ENCODE measurements at regions not wholly inside any gene's neighbourhood (a gene's known extent, or its start where the extent isn't known, plus 50 kb on each side); places are given as distances from the start of the nearest gene placed in this dataset.

DNA sequence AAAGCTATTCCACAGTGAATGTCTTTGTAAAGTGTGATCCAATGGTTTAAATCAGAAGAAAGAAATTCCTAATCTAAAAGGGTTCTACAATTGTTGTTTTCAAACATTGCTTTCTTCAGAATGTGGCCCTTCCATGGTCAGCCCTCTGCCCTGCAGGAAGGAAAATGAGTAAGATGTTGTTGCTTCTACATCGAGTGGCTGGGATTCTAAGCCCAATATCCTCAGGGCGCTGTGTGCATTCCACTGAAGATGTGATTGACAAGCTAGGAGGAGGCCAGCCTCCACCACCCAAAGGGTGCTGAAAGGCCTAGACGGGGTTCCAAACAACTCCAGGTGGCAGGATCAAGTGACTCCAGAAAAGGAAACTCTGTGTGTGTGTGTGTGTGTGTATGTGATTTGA is 316.9 kb upstream of the TSHZ3 start:
- H3K9me1 ChIP-seq (ENCODE audit: control insufficient read depth, extremely low read depth, insufficient read depth, low read length) = no peaks in the 10 kb centered on the region
- FAIRE-seq = no peak
- dilution Hi-C loops (cut with MboI; ENCODE audit: extremely low pct_ligation_motif_present, low sequenced_read_pairs) = no loop called here

GRCh38 chr19:31667106-31667505 is 317.9 kb upstream of the TSHZ3 start:
- H3K4me1 ChIP-seq (ENCODE audit: control insufficient read depth, extremely low read depth, insufficient read depth, low read length) = no peaks in the 10 kb centered on the region
- no peak overlapping the region for H3K27ac ChIP-seq (ENCODE audit: control insufficient read depth, insufficient read depth, low read length)
- no peak overlapping the region for H3K9ac ChIP-seq (ENCODE audit: control insufficient read depth, extremely low read depth, insufficient read depth, low read length)
- H3K36me3 ChIP-seq (ENCODE audit: control insufficient read depth in 2 of 2, extremely low read depth in 1 of 2, insufficient read depth in 2 of 2, low read length in 2 of 2) = no peaks in the 10 kb centered on the region
- TF ChIP-seq EZH2 (IDR thresholded peaks at IDR 0.05; ENCODE audit: low read length) = no peak
- TF ChIP-seq, protein P1, sequence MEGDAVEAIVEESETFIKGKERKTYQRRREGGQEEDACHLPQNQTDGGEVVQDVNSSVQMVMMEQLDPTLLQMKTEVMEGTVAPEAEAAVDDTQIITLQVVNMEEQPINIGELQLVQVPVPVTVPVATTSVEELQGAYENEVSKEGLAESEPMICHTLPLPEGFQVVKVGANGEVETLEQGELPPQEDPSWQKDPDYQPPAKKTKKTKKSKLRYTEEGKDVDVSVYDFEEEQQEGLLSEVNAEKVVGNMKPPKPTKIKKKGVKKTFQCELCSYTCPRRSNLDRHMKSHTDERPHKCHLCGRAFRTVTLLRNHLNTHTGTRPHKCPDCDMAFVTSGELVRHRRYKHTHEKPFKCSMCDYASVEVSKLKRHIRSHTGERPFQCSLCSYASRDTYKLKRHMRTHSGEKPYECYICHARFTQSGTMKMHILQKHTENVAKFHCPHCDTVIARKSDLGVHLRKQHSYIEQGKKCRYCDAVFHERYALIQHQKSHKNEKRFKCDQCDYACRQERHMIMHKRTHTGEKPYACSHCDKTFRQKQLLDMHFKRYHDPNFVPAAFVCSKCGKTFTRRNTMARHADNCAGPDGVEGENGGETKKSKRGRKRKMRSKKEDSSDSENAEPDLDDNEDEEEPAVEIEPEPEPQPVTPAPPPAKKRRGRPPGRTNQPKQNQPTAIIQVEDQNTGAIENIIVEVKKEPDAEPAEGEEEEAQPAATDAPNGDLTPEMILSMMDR (optimal IDR thresholded peaks at IDR 0.05 in 1 of 3, IDR thresholded peaks at IDR 0.05 in 1 of 3, conservative IDR thresholded peaks at IDR 0.05 in 1 of 3; ENCODE audit: extremely low read depth in 1 of 3, insufficient read depth in 2 of 3, low read length in 3 of 3) = no peak
- no peaks in the 10 kb centered on the region for H3K27me3 ChIP-seq (ENCODE audit: control insufficient read depth, extremely low read depth, insufficient read depth, low read length)
- H4K20me1 ChIP-seq (ENCODE audit: control insufficient read depth, extremely low read depth, insufficient read depth, low read length) = no peaks in the 10 kb centered on the region
- FAIRE-seq (no peak), DNase-seq (ENCODE audit: low read depth, low spot score) (no peak)
- H2AFZ ChIP-seq (ENCODE audit: control insufficient read depth, low read length) = no peak overlapping the region
- no peak overlapping the region for H3K4me3 ChIP-seq (ENCODE audit: control insufficient read depth in 2 of 3, extremely low read depth in 1 of 3, insufficient read depth in 2 of 3, low read depth in 1 of 3, low read length in 3 of 3)
- no peaks in the 10 kb centered on the region for H3K79me2 ChIP-seq (ENCODE audit: control insufficient read depth, insufficient read depth, low read length)
- no peak overlapping the region for H3K4me2 ChIP-seq (ENCODE audit: control insufficient read depth, extremely low read depth, insufficient read depth, low read depth, low read length)
- H3K9me3 ChIP-seq (ENCODE audit: control insufficient read depth, low read depth, low read length) = peaks cover 2% of the 10 kb centered on the region
- H3K9me1 ChIP-seq (ENCODE audit: control insufficient read depth, extremely low read depth, insufficient read depth, low read length) = no peaks in the 10 kb centered on the region
- dilution Hi-C loops (cut with MboI; ENCODE audit: extremely low pct_ligation_motif_present, low sequenced_read_pairs) = no loop called here

More for the DNA sequence above, 316.9 kb upstream of the TSHZ3 start:
- Histone ChIP-seq H3K9ac (ENCODE audit: control insufficient read depth, extremely low read depth, insufficient read depth, low read length) (no peak overlapping the region), H3K4me1 (ENCODE audit: control insufficient read depth, extremely low read depth, insufficient read depth, low read length) (no peaks in the 10 kb centered on the region), H3K79me2 (ENCODE audit: control insufficient read depth, insufficient read depth, low read length) (no peaks in the 10 kb centered on the region), H3K27me3 (ENCODE audit: control insufficient read depth, extremely low read depth, insufficient read depth, low read length) (no peaks in the 10 kb centered on the region), H3K9me3 (ENCODE audit: control insufficient read depth, low read depth, low read length) (peaks cover 2% of the 10 kb centered on the region), H2AFZ (ENCODE audit: control insufficient read depth, low read length) (no peak overlapping the region), H3K4me3 (ENCODE audit: control insufficient read depth in 2 of 3, extremely low read depth in 1 of 3, insufficient read depth in 2 of 3, low read depth in 1 of 3, low read length in 3 of 3) (no peak overlapping the region), H3K4me2 (ENCODE audit: control insufficient read depth, extremely low read depth, insufficient read depth, low read depth, low read length) (no peak overlapping the region), H3K27ac (ENCODE audit: control insufficient read depth, insufficient read depth, low read length) (no peak overlapping the region), H4K20me1 (ENCODE audit: control insufficient read depth, extremely low read depth, insufficient read depth, low read length) (no peaks in the 10 kb centered on the region), H3K36me3 (ENCODE audit: control insufficient read depth in 2 of 2, extremely low read depth in 1 of 2, insufficient read depth in 2 of 2, low read length in 2 of 2) (no peaks in the 10 kb centered on the region)
- DNase-seq (ENCODE audit: low read depth, low spot score) = no peak
- TF ChIP-seq, protein P1 (optimal IDR thresholded peaks at IDR 0.05 in 1 of 3, IDR thresholded peaks at IDR 0.05 in 1 of 3, conservative IDR thresholded peaks at IDR 0.05 in 1 of 3; ENCODE audit: extremely low read depth in 1 of 3, insufficient read depth in 2 of 3, low read length in 3 of 3) = no peak
- no peak for TF ChIP-seq EZH2 (IDR thresholded peaks at IDR 0.05; ENCODE audit: low read length)

Measured in keratinocyte (primary cell).